ENCODE measurements at regions not wholly inside any gene's neighbourhood (a gene's known extent, or its start where the extent isn't known, plus 50 kb on each side); places are given as distances from the start of the nearest gene placed in this dataset.

DNA sequence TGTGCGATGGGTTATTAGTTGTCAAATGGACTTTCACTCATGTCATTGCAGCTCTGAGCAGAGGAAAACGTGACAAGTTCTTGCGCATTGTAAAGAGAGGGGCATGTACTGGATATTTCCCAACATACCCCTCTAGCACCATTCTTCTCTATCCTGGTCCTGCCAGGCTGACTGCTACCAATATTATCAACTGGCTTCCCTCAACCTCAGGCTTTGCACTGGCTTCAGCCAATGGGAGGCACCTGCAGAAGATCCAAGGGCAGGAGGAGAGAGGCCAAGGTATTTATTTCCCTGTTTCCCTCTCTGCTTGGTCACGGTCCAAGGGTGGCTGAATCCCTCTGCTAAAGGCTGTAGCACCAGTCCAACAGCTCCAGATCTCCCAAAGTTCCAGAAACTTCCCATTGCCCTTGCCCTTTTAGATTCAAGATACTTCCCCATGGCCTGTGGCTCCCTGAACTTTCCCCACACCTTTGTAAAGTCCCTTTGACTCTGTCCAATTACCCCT is 175.6 kb upstream of the NECTIN1 start:
- no peak for DNase-seq

DNA sequence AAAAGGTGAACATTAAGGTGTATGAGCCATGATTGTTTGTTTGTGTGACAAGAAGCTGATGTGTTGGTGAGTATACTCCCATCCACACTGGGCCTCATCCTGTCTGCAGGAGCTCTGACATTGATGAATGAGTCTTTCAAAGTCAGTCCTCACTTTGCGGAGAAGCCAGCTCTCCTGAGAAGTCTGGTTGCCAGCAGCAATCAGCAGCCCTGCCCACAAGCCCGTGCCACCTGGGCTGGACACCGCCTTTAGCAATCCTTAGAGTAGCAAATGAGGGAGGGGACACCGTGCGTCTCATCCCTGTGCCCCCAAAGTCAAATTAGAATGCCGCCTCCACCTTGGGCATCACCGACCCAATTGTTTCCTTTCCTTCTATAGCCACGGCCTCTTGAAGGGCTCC is 174.8 kb upstream of the NECTIN1 start:
- no peak for DNase-seq

DNA sequence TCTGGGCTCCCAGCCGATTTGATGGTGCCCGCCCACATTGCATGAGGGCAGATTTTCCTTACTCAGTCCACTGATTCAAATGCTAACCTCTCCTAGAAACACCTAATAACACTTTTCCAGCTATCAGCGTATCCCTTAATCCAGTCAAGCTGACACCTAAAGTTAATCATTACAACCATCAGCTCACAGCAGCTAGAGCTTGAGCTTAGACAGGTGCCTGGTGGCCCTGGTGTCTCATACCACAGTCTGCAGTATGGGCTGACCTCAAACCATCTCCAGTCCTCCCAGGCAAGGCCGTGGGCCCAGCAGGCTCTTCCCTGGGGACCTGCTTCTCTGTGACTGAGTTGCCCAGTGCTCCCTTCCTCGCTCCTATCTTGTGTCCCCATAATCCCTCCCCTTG is 174.4 kb upstream of the NECTIN1 start:
- no peak for DNase-seq

DNA sequence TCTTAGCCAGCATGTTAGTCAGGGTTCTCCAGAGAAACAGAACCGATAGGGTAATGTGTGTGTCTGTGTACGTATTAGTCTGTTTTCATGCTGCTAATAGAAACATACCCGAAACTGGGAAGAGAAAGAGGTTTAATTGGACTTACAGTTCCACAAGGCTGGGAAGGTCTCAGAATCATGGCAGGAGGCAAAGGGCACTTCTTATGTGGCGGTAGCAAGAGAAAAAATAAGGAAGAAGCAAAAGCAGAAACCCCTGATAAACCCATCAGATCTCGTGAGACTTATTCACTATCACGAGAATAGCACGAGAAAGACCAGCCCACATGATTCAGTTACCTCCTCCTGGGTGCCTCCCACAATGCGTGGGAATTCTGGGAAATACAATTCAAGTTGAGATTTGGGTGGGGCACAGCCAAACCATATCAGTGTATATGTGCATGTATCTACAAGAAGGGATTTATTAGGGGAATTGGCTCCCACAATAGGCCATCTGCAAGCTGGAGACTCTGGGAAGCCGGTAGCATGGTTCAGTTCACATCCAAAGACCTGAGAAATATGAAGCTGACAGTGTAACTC is 173.7 kb upstream of the NECTIN1 start:
- DNase-seq, result no peak

DNA sequence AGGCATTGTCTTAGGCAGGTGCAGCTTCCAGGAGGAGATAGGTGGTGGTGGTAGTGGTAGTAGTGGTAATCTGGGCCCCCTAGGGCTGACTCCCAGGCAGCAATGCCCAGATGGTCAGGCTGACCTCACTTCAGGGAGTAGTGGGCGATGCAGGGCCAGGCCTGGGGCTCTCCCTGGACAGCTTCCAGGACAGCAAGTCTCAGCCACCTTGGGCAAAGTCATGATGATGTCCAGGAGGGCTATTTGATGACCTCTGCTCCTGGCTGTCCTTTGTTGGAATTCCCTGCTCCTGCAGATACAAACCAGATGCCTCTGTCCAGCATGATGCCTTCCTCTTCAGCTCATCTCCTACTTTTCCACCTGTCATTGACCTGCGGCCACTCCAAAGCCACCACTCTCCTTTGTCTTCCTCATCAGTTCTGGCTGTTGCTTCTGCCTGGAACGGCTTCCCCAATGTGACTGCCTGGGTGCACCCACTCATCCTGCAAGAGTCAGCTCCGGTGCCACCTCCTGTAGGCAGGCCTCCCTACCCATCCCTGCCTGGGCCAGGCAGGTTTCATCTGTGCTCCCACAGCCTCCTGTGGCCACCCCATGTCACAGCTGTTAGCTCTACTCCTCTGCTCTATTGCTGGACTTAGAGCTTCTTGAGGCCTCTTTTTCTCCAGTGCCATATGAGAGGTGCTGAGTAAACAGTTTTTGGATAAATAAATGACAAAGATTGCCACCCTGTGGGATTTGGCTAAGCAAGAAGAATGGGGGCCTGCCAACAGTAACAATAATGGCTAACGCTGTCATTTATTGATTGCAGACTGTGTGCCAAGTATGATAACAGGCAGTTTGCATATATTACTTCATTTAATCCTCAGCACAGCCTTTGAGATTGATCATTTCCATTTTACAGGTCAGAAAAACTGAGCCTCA is 172.9 kb upstream of the NECTIN1 start:
- no peak for DNase-seq

DNA sequence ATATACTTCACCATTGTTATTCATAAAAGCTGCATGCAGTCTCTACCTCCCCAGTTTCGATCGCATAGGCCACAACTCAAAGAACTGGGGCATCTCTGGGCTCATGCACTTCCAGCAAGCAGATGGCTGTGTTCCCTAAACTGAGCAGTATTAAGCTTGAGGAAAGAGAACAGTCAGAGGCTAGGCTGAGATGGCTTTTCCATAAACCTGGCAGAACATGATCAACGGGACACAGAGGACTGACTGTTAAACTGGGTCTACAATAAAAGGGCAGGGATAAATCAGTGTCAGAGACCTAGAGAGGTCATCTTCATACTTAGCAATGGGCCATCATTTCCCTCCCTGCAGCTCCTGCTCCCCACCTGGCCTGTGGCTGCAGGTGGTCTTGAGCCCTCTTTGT is 171.0 kb upstream of the NECTIN1 start:
- no peak for DNase-seq

DNA sequence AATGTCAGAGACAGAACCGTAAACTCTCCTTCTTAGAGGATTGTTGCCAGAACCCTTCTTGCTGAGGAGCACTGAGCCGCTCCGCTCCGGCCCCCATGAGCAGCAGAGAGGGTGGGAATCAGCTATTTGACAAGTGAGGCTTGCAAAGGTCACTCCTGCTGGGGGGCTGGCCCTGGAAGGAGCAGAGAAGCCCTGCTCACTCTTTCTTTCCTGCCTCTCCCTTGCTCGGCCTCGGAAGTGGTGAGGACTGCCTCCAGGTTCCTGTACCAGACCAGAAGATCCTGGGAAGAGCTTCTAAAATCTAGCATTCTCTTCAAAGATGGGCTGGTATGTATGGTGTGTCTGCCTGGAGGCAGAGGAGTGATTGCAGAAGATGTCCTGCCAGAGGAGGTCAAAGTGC is 168.6 kb upstream of the NECTIN1 start:
- no peak for DNase-seq

DNA sequence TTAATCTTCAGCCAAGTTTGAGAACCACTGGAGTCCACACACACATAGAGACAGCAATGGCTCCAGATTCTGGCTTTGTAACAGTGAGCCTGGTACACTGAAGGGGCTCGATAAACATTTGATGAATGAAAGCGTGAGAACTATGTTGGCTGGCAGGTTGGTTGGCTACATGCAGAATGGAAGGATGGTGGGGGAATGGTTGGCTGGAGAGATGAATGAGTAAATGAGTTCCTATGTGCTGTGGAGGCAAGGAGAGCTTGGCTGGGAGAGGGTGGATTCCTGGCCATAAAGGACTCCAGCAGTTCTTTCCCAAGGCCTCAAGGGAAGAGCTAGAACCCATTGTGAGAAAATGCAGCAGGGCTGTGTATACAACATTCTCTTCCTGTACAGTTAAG is 168.0 kb upstream of the NECTIN1 start:
- DNase-seq, result no peak

DNA sequence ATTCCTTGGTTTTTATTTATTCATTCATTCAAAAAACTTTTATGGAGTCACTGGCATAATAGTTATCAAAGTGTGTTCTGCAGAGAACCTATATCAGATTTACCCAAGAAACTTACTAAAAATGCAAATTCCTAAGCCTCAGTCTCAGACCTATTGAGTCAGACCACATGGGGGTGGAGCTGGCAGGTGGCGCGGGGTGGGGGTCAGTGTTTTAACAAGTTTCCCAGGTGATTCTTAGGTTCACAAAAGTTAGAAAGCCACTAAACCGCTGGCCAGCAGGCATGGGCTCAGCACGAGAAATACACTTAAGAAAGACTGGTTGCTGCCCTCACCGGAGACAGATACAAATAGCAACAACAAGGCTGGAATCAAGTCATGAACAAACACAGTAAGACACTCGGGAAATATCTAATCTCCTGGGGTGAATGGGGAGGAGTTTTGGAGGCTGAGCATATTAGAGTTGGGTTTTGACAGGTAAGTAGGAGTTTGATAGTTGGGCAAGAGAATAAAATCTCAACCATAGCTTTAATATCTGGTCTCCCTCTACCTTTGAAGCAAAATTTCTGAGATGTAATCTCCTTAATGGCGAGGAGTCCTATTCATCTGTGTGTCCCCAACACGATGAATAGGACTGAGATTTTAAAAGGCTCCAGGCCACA is 167.5 kb upstream of the NECTIN1 start:
- DNase-seq, result no peak

DNA sequence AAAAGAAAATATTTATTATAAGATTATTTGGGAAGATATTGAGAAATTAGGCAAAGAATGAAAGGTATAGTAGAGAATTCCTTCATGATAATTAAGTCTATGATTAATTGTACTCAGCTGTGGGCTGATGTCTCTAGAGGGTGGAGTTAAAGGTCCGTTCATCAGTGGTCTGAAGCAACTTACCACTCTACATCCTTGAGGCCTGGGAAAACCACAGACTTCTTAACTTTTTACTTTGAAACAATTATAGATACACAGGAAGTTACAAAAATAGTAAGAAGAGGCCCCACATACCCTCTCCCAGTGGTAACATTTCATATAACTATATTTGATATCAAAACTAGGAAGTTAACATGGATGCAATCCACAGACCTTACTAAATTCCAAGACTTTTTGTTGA is 167.0 kb upstream of the NECTIN1 start:
- DNase-seq, result no peak

DNA sequence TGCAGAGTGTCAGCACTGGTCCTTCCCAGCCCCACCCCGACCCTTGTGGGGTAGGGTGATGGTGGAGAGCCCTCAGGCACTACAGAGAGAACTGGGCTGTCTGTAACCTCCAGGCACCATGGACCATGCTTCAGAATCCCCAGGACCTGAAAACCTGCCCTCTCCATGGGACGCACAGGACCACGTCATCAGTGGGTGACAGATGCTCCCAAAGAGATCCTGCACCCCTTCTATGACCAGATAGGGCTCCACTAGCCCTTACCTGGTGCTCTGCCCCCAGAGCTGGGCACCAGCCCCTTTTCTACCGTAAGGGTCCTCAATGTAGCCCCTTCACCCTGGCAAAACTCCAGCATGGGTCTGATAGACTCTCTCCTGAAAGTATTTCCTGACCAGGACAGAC is 165.9 kb upstream of the NECTIN1 start:
- DNase-seq, result no peak

DNA sequence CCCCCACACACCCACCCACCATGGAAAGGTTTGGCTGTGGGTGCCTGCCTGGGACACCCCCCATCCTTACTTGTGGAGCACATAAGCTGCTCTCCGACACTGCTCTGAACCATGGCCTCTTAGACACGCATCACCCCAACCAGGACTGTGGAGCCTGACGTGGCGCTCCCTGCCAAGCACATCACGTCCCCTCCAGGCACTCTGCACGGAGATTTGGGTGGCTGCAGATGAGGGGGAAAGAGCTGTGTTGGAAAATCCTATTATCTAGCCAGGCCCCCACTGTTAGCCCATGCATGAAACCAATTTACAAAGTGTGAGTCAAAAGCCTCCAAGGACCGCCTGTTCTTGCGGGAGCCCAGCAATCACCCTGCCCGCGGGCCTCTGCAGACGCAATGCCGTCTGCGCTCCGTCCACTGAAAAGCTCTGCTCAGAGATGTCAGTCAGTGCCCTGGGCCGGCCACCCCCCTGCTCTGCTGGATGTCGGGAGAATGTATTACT is 163.4 kb upstream of the NECTIN1 start:
- DNase-seq, result no peak

DNA sequence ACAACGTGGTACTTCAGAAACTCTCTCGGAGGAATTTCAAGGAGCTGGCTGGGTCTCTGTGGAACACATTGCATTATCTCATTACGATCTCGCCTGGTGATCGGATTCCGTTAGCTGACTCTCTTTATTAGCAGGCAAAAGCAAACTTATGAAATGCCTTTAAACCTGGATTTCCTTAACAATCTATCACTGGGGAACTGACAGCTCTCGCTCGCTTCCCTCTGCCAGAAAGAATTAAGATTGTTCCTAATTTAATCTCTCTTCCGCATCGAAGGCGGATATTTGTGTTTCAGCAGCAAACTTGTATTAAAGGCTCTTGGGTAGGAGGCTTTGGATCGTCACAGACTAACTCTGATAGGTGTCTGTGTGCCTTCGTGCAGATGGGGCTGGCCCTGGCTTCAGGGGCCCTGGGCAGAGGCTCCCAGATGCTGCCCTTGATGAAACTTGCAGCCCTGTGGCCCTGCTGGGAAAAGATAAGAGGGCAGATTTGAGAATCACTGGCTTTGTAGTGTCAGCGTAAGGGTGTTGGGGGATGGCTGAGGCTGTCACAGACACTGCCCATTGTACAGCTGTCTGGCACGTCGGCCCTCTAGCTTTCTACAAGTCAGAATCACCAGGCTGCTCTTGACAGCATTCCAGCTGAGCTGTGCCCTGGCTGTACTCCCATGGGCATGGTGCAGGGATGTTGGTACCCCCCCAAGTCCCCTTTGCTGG is 162.2 kb upstream of the NECTIN1 start:
- DNase-seq, result no peak

DNA sequence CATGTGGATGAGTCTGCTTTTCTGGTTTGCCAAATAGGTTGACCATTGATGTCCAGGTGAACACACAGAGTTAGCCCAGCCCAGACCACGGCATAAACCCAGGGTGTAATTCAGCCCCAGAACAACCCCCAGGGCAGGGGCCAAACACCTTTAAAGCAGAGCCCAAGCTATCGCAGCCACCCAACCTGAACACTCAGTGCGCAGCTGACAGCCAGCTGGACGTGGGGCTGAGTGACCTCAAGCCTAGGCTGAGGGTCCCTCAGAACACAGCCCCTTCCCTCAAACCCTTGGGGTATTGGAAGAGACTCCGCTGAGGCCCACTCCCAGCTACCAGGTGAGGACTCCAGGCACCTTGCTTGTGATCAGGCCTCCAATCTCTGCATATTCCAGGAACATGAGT is 161.5 kb upstream of the NECTIN1 start:
- no peak for DNase-seq

DNA sequence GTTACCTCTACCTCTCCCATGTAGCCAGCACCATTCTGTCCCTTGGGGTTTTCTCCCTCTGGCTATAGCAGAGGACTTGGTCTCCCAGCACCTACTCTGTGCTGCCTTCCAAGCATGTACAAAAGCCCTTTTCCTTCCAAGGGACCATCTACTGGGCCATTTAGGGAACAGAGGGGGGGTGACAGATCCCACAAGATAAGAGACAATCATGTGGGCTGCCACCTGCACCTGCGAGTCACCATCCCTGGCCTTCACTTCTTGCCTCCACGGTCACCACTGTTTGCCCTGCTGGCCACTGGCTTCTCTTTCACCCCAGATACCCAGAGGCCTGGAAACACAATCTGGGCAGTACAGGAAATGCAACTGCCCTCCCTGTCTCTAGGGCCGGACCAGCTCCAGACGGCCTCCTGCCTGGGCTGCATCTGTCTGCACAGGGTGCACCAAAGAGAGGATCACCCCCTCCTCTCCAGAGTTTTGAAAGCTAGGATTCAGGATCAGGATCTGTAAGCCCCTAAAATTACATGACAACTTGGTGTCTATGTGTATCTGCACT is 160.8 kb upstream of the NECTIN1 start:
- DNase-seq, result no peak

DNA sequence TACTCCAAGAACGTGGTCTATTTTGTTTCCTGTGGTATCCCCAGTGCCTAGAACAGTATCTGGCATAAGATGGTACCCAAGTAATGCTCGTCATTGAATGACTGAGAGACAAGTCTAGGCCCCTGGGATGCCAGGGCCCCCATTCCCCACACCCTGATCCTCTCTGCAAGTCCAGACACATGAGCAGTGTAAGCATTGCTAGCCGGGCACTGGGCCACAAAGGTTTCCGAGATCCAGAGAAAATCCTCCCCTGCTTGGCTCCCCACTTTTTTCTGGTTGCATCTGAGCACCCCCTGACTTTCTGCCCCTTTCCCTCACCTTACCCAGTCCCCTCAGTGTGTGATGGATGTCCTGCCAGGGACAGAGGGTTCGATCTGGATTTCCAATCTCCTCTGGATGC is 160.1 kb upstream of the NECTIN1 start:
- no peak for DNase-seq

DNA sequence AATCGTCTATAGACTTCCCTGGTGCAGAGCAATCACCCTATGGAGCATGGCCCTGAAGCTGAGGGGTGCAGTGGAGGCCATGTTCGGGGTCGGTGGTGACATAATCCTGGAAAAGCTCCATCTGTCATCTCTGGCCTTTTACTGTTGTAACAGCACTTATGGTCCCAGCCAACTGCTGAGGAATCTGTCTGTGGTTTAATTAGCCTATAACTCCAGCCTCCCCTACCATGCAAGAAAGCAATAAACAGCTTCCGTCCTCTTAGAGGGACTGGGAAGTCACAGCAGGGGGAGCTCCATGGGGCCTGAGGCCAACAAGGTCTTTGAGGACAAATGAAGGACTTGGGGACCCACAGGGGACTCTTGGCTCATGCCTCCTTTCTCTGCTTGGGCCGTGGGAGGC is 159.1 kb upstream of the NECTIN1 start:
- DNase-seq, result no peak

DNA sequence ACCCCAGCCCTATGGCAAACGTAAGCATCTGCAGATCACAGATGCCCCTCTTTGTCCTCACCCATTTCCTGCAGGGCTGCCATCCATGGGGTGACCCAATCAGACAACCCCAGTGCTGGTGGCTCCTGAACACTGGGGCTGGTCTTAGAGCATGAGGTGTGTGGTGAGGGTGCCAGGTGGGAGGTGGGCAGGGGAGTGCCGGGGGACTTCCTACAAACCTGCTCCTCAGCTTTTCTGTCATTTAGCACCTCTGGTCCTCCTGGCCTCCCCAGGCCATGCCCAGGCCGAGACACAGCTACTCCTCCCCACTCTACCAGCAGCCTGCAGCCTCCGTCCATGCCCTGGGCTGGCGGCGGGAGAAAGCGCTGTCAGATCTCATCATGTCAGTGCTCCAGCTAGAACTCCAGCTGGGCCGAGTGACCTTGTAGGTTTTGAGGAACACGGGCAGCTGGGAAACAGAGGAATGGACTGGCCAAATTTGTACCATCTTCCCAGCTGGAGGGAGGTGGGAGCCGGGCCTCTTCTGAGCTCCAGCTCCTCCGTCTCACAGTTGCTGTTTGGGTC is 157.7 kb upstream of the NECTIN1 start:
- DNase-seq, result no peak

DNA sequence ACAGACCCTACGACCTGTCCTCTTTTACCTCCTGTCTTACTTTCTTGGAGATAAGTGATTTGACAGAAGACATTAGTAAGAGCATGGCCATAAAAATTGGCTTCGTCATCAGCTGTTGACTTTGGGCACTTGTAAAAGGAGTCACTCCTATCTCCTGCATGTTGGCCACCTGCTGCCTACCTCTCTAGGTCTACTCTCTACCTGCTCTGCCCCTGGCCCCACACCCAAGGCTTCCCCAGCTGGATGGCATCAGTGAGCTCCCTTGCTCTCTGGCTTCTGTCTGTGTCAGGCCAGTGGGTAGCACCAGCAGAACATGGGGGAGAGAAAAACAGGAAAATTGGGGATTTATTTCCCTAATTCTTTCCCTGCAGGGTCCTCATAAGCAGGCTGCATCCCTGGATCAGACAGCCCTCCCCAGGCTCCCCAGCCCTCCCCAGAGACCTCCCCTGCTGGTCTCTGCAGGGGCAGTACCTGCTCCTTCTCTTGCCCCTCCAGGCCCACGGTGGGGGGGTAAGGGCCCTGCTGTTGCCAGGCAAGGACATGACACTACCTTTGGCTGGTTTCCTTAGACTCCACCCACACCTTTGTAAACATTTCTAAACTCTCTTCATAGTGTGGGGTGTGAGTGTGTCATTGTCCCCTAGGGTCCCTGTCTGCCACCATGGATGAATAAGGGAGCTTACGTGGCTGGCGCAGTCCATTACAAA is 157.0 kb upstream of the NECTIN1 start:
- no peak for DNase-seq

DNA sequence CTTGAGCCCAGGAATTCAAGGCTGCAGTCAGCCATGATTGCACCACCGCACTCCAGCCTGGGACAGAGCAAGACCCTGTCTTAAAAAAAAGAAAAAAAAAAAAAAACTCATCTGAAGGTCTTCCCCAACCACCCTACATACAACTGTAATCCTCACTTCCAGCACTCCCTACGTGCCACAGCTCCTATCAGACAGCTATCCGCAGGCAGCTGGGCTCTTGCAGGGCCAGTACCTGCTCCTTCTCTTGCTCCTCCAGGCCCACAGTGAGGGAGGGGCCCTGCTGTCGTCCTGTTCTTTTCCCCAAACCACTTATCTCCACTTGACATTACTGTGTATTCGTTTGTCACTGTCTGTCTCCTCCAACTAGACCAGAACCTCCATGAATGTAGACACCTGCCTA is 156.1 kb upstream of the NECTIN1 start:
- DNase-seq, result no peak

DNA sequence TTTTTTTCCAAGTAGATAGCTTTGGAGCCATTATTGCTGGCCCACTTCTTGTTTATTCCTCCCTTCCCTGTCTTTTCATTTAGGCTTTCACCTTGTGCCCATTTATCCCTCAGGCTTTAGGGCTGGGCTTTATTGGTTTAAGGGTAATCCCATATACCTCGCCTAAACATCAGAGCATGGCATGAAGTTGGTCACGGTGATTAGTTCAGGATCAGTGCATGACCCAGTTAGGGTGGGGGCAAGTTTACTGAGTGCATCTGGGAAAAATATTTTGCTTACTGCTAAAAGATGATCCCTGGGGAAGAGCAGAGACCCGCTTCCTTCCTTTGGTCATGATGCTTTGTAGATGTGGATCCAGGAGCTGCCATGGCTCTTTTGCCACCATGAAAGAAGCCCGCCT is 153.3 kb upstream of the NECTIN1 start:
- no peak for DNase-seq

DNA sequence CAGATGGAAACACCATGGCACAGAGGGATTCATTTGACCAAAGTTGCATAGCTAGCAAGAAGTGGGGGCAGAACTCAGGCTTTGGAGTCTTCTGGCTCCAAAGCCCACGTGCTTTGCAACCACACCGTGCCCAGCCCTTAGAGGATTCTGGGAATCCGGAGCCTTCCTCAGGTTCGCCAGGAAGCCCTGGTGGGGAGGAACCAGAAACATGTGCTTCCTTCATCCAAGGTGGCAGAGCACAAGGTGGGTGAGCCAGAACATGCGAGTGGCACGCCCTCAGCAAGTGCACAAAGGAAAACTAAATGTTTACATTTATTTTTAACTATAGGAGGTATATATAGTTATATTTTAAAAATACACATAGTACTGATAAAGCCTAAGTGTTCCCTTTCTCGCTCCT is 151.9 kb upstream of the NECTIN1 start:
- DNase-seq, result no peak
